Stimulated activated CD8-positive, alpha-beta memory T cell treated with anti-CD3 and anti-CD28 coated beads, Interleukin-7, amount 100 ng/mL, for 48 hours (primary cell): ENCODE measurements at regions not wholly inside any gene's neighbourhood (a gene's known extent, or its start where the extent isn't known, plus 50 kb on each side); places are given as distances from the start of the nearest gene placed in this dataset.
"Not testable (repeated sequence)": the region's sequence is repeated elsewhere in the genome, so short reads cannot be mapped to it uniquely, and the experiment has no call there.

Experiments used
- DNase-seq, 2 donors: peaks; one replicate each; pipeline ENCODE4 v3.0.0-alpha.2; 2020; ENCODE audit warnings: low read depth in 1 of 2; ENCODE audit errors: extremely low read depth in 1 of 2

- no peak for DNase-seq
Measured at GRCh38 chr11:23620617-23621016, 760.3 kb upstream of the CCDC179 start.

- no peak for DNase-seq
Measured at GRCh38 chr11:23632293-23632692, 772.0 kb upstream of the CCDC179 start.

- no peak for DNase-seq
Measured at GRCh38 chr11:23644443-23644842, 784.2 kb upstream of the CCDC179 start.

GRCh38 chr11:23652336-23652735, 792.1 kb upstream of the CCDC179 start:
- DNase-seq: not testable (repeated sequence)

GRCh38 chr11:23653071-23653675, 792.9 kb upstream of the CCDC179 start:
- DNase-seq: no peak

- DNase-seq: no peak
Measured at GRCh38 chr11:23668324-23668723, 808.0 kb upstream of the CCDC179 start.

- no peak for DNase-seq
Measured at GRCh38 chr11:23673366-23673765, 813.1 kb upstream of the CCDC179 start.

- DNase-seq: no peak
Measured at GRCh38 chr11:23674866-23675265, 814.6 kb upstream of the CCDC179 start.

GRCh38 chr11:23679041-23679440, 817.8 kb upstream of the LUZP2 start:
- no peak for DNase-seq

GRCh38 chr11:23679981-23680380, 816.9 kb upstream of the LUZP2 start:
- no peak for DNase-seq

GRCh38 chr11:23680488-23681230, 816.2 kb upstream of the LUZP2 start:
- no peak for DNase-seq

GRCh38 chr11:23684701-23685100, 812.2 kb upstream of the LUZP2 start:
- DNase-seq: no peak

- no peak for DNase-seq
Measured at GRCh38 chr11:23687991-23688390, 808.9 kb upstream of the LUZP2 start.

- no peak for DNase-seq
Measured at GRCh38 chr11:23688411-23688810, 808.4 kb upstream of the LUZP2 start.

GRCh38 chr11:23688835-23689234, 808.0 kb upstream of the LUZP2 start:
- DNase-seq: no peak

GRCh38 chr11:23696688-23697415, 800.0 kb upstream of the LUZP2 start:
- DNase-seq: no peak

GRCh38 chr11:23704183-23704582, 792.7 kb upstream of the LUZP2 start:
- DNase-seq: no peak

GRCh38 chr11:23711981-23712380, 784.9 kb upstream of the LUZP2 start:
- DNase-seq: no peak

GRCh38 chr11:23719016-23719415, 777.8 kb upstream of the LUZP2 start:
- DNase-seq: no peak

- DNase-seq: no peak
Measured at GRCh38 chr11:23723861-23724260, 773.0 kb upstream of the LUZP2 start.

- no peak for DNase-seq
Measured at GRCh38 chr11:23725752-23726151, 771.1 kb upstream of the LUZP2 start.

- no peak for DNase-seq
Measured at GRCh38 chr11:23727387-23727786, 769.5 kb upstream of the LUZP2 start.
